HEK293T (cell line): ENCODE measurements at regions not wholly inside any gene's neighbourhood (a gene's known extent, or its start where the extent isn't known, plus 50 kb on each side); places are given as distances from the start of the nearest gene placed in this dataset.

ENCODE experiments used
- CTCF ChIA-PET: fragments of 350-600 bp; formaldehyde crosslinking; extraction: SDS; loops from one replicate; lab custom pipeline; 2021; ENCODE audit warnings: antibody characterized with exemption, inconsistent platforms; lab: Yijun Ruan, JAX
- POLR2A ChIA-PET: fragments of 350-600 bp; formaldehyde crosslinking; extraction: SDS; loops from one replicate; lab custom pipeline; 2020; ENCODE audit warnings: antibody characterized with exemption, inconsistent platforms; lab: Yijun Ruan, JAX
- DNase-seq: peaks from one replicate; pipeline ENCODE4 v3.0.0; 2012; ENCODE audit warnings: mixed read lengths; ENCODE audit errors: extremely low spot score
- ARNT ChIP-seq: fragments of 450-650 bp; IDR thresholded peaks from 2 replicates; pipeline ENCODE4 v1.6.1; 2017; ENCODE audit warnings: mild to moderate bottlenecking
- BHLHE40 ChIP-seq: fragments of 450-650 bp; IDR thresholded peaks from 2 replicates; pipeline ENCODE4 v1.6.1; 2016; ENCODE audit warnings: mild to moderate bottlenecking, moderate library complexity, borderline replicate concordance
- CTBP1 ChIP-seq: fragments of 450-650 bp; IDR thresholded peaks from 2 replicates; pipeline ENCODE4 v1.6.1; 2016; ENCODE audit warnings: borderline replicate concordance
- ELF4 ChIP-seq: fragments of 450-650 bp; IDR thresholded peaks from 2 replicates; pipeline ENCODE4 v1.6.1; 2017; ENCODE audit warnings: antibody characterized with exemption
- FOXA1 ChIP-seq: fragments of 450-650 bp; IDR thresholded peaks from 2 replicates; pipeline ENCODE4 v1.6.1; 2016; ENCODE audit warnings: mild to moderate bottlenecking
- FOXK2 ChIP-seq: fragments of 450-650 bp; IDR thresholded peaks from 2 replicates; pipeline ENCODE4 v1.6.1; 2016; ENCODE audit warnings: mild to moderate bottlenecking
- FOXM1 ChIP-seq: fragments of 450-650 bp; IDR thresholded peaks from 2 replicates; pipeline ENCODE4 v1.6.1; 2017; ENCODE audit warnings: mild to moderate bottlenecking, borderline replicate concordance
- HDGF ChIP-seq: fragments of 450-650 bp; IDR thresholded peaks from 2 replicates; pipeline ENCODE4 v1.6.1; 2017; ENCODE audit warnings: antibody characterized with exemption, borderline replicate concordance
- L3MBTL2 ChIP-seq: fragments of 450-650 bp; conservative IDR thresholded peaks from 2 replicates; pipeline ENCODE4 v1.6.1; 2016; ENCODE audit warnings: mild to moderate bottlenecking
- LEF1 ChIP-seq: fragments of 450-650 bp; IDR thresholded peaks from 2 replicates; pipeline ENCODE4 v1.6.1; 2017; ENCODE audit warnings: mild to moderate bottlenecking, borderline replicate concordance
- NFRKB ChIP-seq: fragments of 450-650 bp; IDR thresholded peaks from 2 replicates; pipeline ENCODE4 v1.6.1; 2016; ENCODE audit warnings: mild to moderate bottlenecking, moderate library complexity
- PKNOX1 ChIP-seq: fragments of 450-650 bp; IDR thresholded peaks from 2 replicates; pipeline ENCODE4 v1.6.1; 2016
- SP1 ChIP-seq: fragments of 450-650 bp; IDR thresholded peaks from 2 replicates; pipeline ENCODE4 v1.6.1; 2017
- SUZ12 ChIP-seq: fragments of 450-650 bp; IDR thresholded peaks from 2 replicates; pipeline ENCODE4 v1.6.1; 2016; ENCODE audit warnings: mild to moderate bottlenecking
- TARDBP ChIP-seq: fragments of 450-650 bp; IDR thresholded peaks from 2 replicates; pipeline ENCODE4 v1.6.1; 2016
- ZNF384 ChIP-seq: fragments of 450-650 bp; IDR thresholded peaks from 2 replicates; pipeline ENCODE4 v1.6.1; 2016

GRCh38 chr2:225310745-225311144 is 88.8 kb upstream of the NYAP2 start:
- TF ChIP-seq BHLHE40 (no peak), ARNT (no peak), PKNOX1 (no peak)
- POLR2A ChIA-PET: no interaction called here
- CTCF ChIA-PET: no interaction called here
- DNase-seq: no peak

GRCh38 chr2:225309516-225309915 is 90.0 kb upstream of the NYAP2 start:
- no peak for DNase-seq
- ChIA-PET POLR2A (no interaction called here), CTCF (no interaction called here)
- TF ChIP-seq ARNT (no peak), ZNF384 (no peak), FOXA1 (no peak), SUZ12 (no peak), L3MBTL2 (no peak), CTBP1 (no peak), ELF4 (no peak), NFRKB (no peak)

- TF ChIP-seq CTBP1 (no peak), LEF1 (no peak), FOXA1 (no peak), BHLHE40 (no peak), HDGF (no peak), L3MBTL2 (no peak)
- POLR2A ChIA-PET: no interaction called here
- CTCF ChIA-PET: no interaction called here
- no peak for DNase-seq
Observed at GRCh38 chr2:225296951-225297350, 102.6 kb upstream of the NYAP2 start.

- TF ChIP-seq FOXM1 (no peak), TARDBP (no peak), ZNF384 (no peak), SUZ12 (no peak), CTBP1 (no peak), BHLHE40 (no peak)
- POLR2A ChIA-PET: no interaction called here
- CTCF ChIA-PET: no interaction called here
- DNase-seq: no peak
Observed at GRCh38 chr2:225295102-225295501, 104.4 kb upstream of the NYAP2 start.

GRCh38 chr2:225293638-225294037 is 105.9 kb upstream of the NYAP2 start:
- ChIA-PET CTCF (no interaction called here), POLR2A (no interaction called here)
- no peak for TF ChIP-seq FOXK2
- TF ChIP-seq NFRKB: no peak
- no peak for TF ChIP-seq ZNF384
- no peak for TF ChIP-seq ELF4
- TF ChIP-seq CTBP1: no peak
- TF ChIP-seq SP1: no peak
- TF ChIP-seq PKNOX1: no peak
- no peak for TF ChIP-seq LEF1
- no peak for TF ChIP-seq FOXM1
- no peak for DNase-seq

GRCh38 chr2:225290757-225291400 is 108.6 kb upstream of the NYAP2 start:
- ChIA-PET CTCF (no interaction called here), POLR2A (no interaction called here)
- DNase-seq: no peak
- TF ChIP-seq BHLHE40 (no peak), PKNOX1 (no peak), NFRKB (no peak), FOXM1 (no peak), FOXK2 (no peak), CTBP1 (no peak), FOXA1 (no peak), ARNT (no peak), SUZ12 (no peak), L3MBTL2 (no peak)

GRCh38 chr2:225289659-225290058 is 109.9 kb upstream of the NYAP2 start:
- ChIA-PET POLR2A (no interaction called here), CTCF (no interaction called here)
- no peak for DNase-seq
- TF ChIP-seq TARDBP (no peak), FOXM1 (no peak), NFRKB (no peak), ARNT (no peak), SUZ12 (no peak), ELF4 (no peak), CTBP1 (no peak), ZNF384 (no peak), SP1 (no peak), PKNOX1 (no peak), FOXA1 (no peak)
